Astrocyte (in vitro differentiated cells and primary cell): ENCODE measurements at regions not wholly inside any gene's neighbourhood (a gene's known extent, or its start where the extent isn't known, plus 50 kb on each side); places are given as distances from the start of the nearest gene placed in this dataset.

Source experiments
- DNase-seq: peaks from one replicate; pipeline ENCODE4 v3.0.0-alpha.2; 2010; ENCODE audit warnings: low read depth
- FAIRE-seq: peaks from 2 replicates; lab custom pipeline; 2011; peaks lifted over from hg19 to GRCh38; lab: Jason Lieb, UNC
- H2AFZ ChIP-seq: 2 replicates; pipeline ENCODE4 v1.6.0; 2012; ENCODE audit warnings: low read depth, low read length, inconsistent platforms
- H3K27ac ChIP-seq: 2 replicates; pipeline ENCODE4 v1.5.1; 2011; ENCODE audit warnings: low read depth, low read length, inconsistent platforms
- H3K27me3 ChIP-seq: 2 replicates; pipeline ENCODE4 v1.6.0; 2011; ENCODE audit warnings: low read length, inconsistent platforms; ENCODE audit not compliant: insufficient read depth
- H3K36me3 ChIP-seq: 2 replicates; pipeline ENCODE4 v1.5.1; 2011; ENCODE audit warnings: low read length, inconsistent platforms; ENCODE audit not compliant: insufficient read depth
- H3K4me1 ChIP-seq: 2 replicates; pipeline ENCODE4 v1.5.1; 2011; ENCODE audit warnings: low read length, inconsistent platforms; ENCODE audit not compliant: insufficient read depth
- H3K4me2 ChIP-seq: 2 replicates; pipeline ENCODE4 v1.6.0; 2012; ENCODE audit warnings: low read length, inconsistent platforms
- H3K4me3 ChIP-seq: 2 replicates; pipeline ENCODE4 v1.5.1; 2011; ENCODE audit warnings: low read depth, mild to moderate bottlenecking, low read length, inconsistent platforms; ENCODE audit not compliant: insufficient read depth
- H3K79me2 ChIP-seq: 2 replicates; pipeline ENCODE4 v1.6.0; 2012; ENCODE audit warnings: mild to moderate bottlenecking, low read length, inconsistent platforms; ENCODE audit not compliant: insufficient read depth
- H3K9ac ChIP-seq: 2 replicates; pipeline ENCODE4 v1.6.0; 2012; ENCODE audit warnings: mild to moderate bottlenecking, low read length, inconsistent platforms
- H3K9me3 ChIP-seq: 2 replicates; pipeline ENCODE4 v1.5.1; 2012; ENCODE audit warnings: low read depth, mild to moderate bottlenecking, low read length, inconsistent platforms; ENCODE audit not compliant: insufficient read depth
- H4K20me1 ChIP-seq: 2 replicates; pipeline ENCODE4 v1.6.0; 2012; ENCODE audit warnings: low read length, inconsistent platforms; ENCODE audit not compliant: insufficient read depth
- H3K27ac Mint-ChIP-seq: one replicate; pipeline ENCODE4 v1.8.0; 2021; ENCODE audit warnings: mild to moderate bottlenecking, mixed read lengths; ENCODE audit not compliant: unreplicated experiment
- H3K27me3 Mint-ChIP-seq: one replicate; pipeline ENCODE4 v1.8.0; 2021; ENCODE audit warnings: low read depth, mixed read lengths; ENCODE audit not compliant: unreplicated experiment
- H3K36me3 Mint-ChIP-seq: one replicate; pipeline ENCODE4 v1.8.0; 2021; ENCODE audit warnings: low read depth, mixed read lengths; ENCODE audit not compliant: unreplicated experiment
- H3K4me1 Mint-ChIP-seq: one replicate; pipeline ENCODE4 v1.8.0; 2021; ENCODE audit warnings: low read depth, mixed read lengths; ENCODE audit not compliant: unreplicated experiment
- H3K4me3 Mint-ChIP-seq: one replicate; pipeline ENCODE4 v1.8.0; 2021; ENCODE audit warnings: mild to moderate bottlenecking, moderate library complexity, mixed read lengths; ENCODE audit not compliant: unreplicated experiment
- H3K9me3 Mint-ChIP-seq: one replicate; pipeline ENCODE4 v1.8.0; 2021; ENCODE audit warnings: mild to moderate bottlenecking, mixed read lengths; ENCODE audit not compliant: unreplicated experiment
- EZH2 ChIP-seq: IDR thresholded peaks from 2 replicates; pipeline ENCODE4 v1.6.1; 2012; ENCODE audit warnings: mild to moderate bottlenecking, low read length, inconsistent platforms; ENCODE audit not compliant: insufficient read depth
- TF ChIP-seq, protein P1 (sequence below): IDR thresholded peaks from 2 replicates; pipeline ENCODE4 v1.5.1; 2011; ENCODE audit warnings: low read depth, mild to moderate bottlenecking, inconsistent platforms, low read length, moderate library complexity; ENCODE audit not compliant: insufficient read depth

DNA sequence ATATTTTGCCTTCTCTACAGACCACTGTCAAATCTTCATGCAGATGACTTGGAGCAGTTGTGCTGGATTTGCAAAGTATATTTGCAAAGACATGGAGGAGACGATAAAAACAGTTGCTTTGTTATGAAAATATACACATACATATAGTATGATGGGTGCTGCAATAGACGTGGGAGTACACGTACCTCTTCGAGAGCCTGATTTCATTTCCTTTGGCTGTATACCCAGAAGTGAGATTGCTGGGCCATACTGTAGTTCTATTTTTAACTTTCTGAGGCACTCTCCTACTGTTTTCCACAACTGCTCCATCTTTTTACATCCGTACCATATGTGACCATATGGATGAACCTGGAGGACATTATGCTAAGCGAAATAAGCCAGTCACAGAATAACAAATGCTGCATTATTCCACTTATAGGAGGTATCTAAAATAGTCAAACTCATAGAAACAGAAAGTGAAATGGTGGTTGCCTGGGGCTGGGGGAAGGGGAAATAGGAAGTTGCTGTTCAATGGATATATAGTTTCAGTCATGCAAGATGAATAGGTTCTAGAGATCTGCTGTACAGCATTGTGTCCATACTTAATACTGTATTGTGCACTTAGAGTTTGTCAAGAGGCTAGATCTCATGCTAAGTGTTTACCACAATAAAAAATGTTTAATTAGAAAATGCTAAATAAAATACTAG, 223.8 kb downstream of the HAO1 start:
- no peaks in the 10 kb centered on the region for H3K4me1 ChIP-seq
- Mint-ChIP-seq H3K36me3 (no peaks in the 10 kb centered on the region), H3K27me3 (no peaks in the 10 kb centered on the region), H3K27ac (no peak overlapping the region), H3K9me3 (peaks cover 5% of the 10 kb centered on the region), H3K4me3 (no peak overlapping the region), H3K4me1 (no peaks in the 10 kb centered on the region)
- no peak overlapping the region for H3K9ac ChIP-seq
- TF ChIP-seq, protein P1, sequence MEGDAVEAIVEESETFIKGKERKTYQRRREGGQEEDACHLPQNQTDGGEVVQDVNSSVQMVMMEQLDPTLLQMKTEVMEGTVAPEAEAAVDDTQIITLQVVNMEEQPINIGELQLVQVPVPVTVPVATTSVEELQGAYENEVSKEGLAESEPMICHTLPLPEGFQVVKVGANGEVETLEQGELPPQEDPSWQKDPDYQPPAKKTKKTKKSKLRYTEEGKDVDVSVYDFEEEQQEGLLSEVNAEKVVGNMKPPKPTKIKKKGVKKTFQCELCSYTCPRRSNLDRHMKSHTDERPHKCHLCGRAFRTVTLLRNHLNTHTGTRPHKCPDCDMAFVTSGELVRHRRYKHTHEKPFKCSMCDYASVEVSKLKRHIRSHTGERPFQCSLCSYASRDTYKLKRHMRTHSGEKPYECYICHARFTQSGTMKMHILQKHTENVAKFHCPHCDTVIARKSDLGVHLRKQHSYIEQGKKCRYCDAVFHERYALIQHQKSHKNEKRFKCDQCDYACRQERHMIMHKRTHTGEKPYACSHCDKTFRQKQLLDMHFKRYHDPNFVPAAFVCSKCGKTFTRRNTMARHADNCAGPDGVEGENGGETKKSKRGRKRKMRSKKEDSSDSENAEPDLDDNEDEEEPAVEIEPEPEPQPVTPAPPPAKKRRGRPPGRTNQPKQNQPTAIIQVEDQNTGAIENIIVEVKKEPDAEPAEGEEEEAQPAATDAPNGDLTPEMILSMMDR = no peak
- TF ChIP-seq EZH2 = no peak
- no peaks in the 10 kb centered on the region for H3K36me3 ChIP-seq
- DNase-seq (no peak), FAIRE-seq (no peak)
- no peak overlapping the region for H3K4me2 ChIP-seq
- H3K9me3 ChIP-seq = no peaks in the 10 kb centered on the region
- H4K20me1 ChIP-seq = no peaks in the 10 kb centered on the region
- H3K27ac ChIP-seq = no peak overlapping the region
- H3K4me3 ChIP-seq = no peak overlapping the region
- no peaks in the 10 kb centered on the region for H3K27me3 ChIP-seq
- H2AFZ ChIP-seq = no peak overlapping the region
- H3K79me2 ChIP-seq = no peaks in the 10 kb centered on the region

DNA sequence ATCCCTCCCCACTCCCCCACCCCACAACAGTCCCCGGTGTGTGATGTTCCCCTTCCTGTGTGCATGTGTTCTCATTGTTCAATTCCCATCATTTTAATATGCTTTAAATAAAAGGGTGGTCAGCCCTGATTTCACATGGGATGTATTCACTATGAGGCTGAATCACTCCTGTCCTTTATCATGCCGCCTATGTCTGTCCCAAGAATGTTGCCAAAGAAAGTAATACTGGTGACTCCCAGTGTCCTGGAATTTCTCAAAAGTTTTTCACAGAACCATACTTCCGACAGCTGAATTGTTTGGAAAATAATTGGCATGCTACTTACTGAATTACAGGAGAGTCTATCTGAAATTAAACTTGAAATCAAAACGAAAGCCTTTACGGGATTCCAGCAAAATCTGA, 217.7 kb downstream of the HAO1 start:
- Histone ChIP-seq H3K9ac (no peak overlapping the region), H3K79me2 (no peaks in the 10 kb centered on the region), H3K27me3 (no peaks in the 10 kb centered on the region), H3K27ac (no peak overlapping the region), H3K4me2 (peak overlapping the region; percentile 28), H2AFZ (no peak overlapping the region), H3K36me3 (no peaks in the 10 kb centered on the region), H4K20me1 (no peaks in the 10 kb centered on the region), H3K4me1 (no peaks in the 10 kb centered on the region), H3K4me3 (no peak overlapping the region), H3K9me3 (no peaks in the 10 kb centered on the region)
- DNase-seq (peak; percentile 59), FAIRE-seq (no peak)
- no peak for TF ChIP-seq EZH2
- TF ChIP-seq, protein P1 = no peak
- H3K4me1 Mint-ChIP-seq = no peaks in the 10 kb centered on the region
- H3K9me3 Mint-ChIP-seq = no peaks in the 10 kb centered on the region
- H3K4me3 Mint-ChIP-seq = no peak overlapping the region
- H3K36me3 Mint-ChIP-seq = no peaks in the 10 kb centered on the region
- H3K27ac Mint-ChIP-seq = no peak overlapping the region
- H3K27me3 Mint-ChIP-seq = no peaks in the 10 kb centered on the region

DNA sequence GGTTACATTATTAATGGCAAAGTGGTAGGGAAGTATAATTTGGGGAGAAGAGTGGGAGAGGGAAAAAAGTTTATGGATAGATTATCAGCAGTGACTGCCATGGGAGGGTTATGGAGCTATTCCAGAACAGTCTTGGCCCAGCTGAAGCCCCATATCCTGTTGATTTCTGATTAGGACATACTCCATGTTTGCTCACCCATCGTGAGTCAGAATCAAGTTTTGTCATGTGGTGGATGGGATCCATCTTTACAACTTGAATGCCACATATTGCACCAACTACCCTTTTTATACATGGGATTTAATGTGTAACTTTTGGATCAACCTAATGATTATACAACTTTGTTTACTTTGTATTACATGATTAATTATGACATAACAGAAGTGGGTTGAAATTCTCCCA, 217.0 kb downstream of the HAO1 start:
- H3K9ac ChIP-seq = no peak overlapping the region
- FAIRE-seq (no peak), DNase-seq (peak; percentile 53)
- H2AFZ ChIP-seq = no peak overlapping the region
- Mint-ChIP-seq H3K9me3 (no peaks in the 10 kb centered on the region), H3K4me1 (no peaks in the 10 kb centered on the region), H3K4me3 (no peak overlapping the region), H3K27me3 (no peaks in the 10 kb centered on the region), H3K36me3 (no peaks in the 10 kb centered on the region), H3K27ac (no peak overlapping the region)
- H3K79me2 ChIP-seq = no peaks in the 10 kb centered on the region
- H3K4me3 ChIP-seq = no peak overlapping the region
- TF ChIP-seq, protein P1 = no peak
- no peak for TF ChIP-seq EZH2
- no peaks in the 10 kb centered on the region for H3K4me1 ChIP-seq
- no peaks in the 10 kb centered on the region for H3K9me3 ChIP-seq
- no peak overlapping the region for H3K4me2 ChIP-seq
- H4K20me1 ChIP-seq = no peaks in the 10 kb centered on the region
- no peak overlapping the region for H3K27ac ChIP-seq
- H3K27me3 ChIP-seq = no peaks in the 10 kb centered on the region
- H3K36me3 ChIP-seq = no peaks in the 10 kb centered on the region
